HEK293T (cell line): ENCODE measurements at regions not wholly inside any gene's neighbourhood (a gene's known extent, or its start where the extent isn't known, plus 50 kb on each side); places are given as distances from the start of the nearest gene placed in this dataset.

Experiments used
- CTCF ChIA-PET: fragments of 350-600 bp; formaldehyde crosslinking; extraction: SDS; loops from one replicate; lab custom pipeline; 2021; ENCODE audit warnings: antibody characterized with exemption, inconsistent platforms; lab: Yijun Ruan, JAX
- POLR2A ChIA-PET: fragments of 350-600 bp; formaldehyde crosslinking; extraction: SDS; loops from one replicate; lab custom pipeline; 2020; ENCODE audit warnings: antibody characterized with exemption, inconsistent platforms; lab: Yijun Ruan, JAX
- DNase-seq: peaks from one replicate; pipeline ENCODE4 v3.0.0; 2012; ENCODE audit warnings: mixed read lengths; ENCODE audit errors: extremely low spot score
- ARNT ChIP-seq: fragments of 450-650 bp; IDR thresholded peaks from 2 replicates; pipeline ENCODE4 v1.6.1; 2017; ENCODE audit warnings: mild to moderate bottlenecking
- BHLHE40 ChIP-seq: fragments of 450-650 bp; IDR thresholded peaks from 2 replicates; pipeline ENCODE4 v1.6.1; 2016; ENCODE audit warnings: mild to moderate bottlenecking, moderate library complexity, borderline replicate concordance
- CTBP1 ChIP-seq: fragments of 450-650 bp; IDR thresholded peaks from 2 replicates; pipeline ENCODE4 v1.6.1; 2016; ENCODE audit warnings: borderline replicate concordance
- ELF4 ChIP-seq: fragments of 450-650 bp; IDR thresholded peaks from 2 replicates; pipeline ENCODE4 v1.6.1; 2017; ENCODE audit warnings: antibody characterized with exemption
- FOXA1 ChIP-seq: fragments of 450-650 bp; IDR thresholded peaks from 2 replicates; pipeline ENCODE4 v1.6.1; 2016; ENCODE audit warnings: mild to moderate bottlenecking
- FOXK2 ChIP-seq: fragments of 450-650 bp; IDR thresholded peaks from 2 replicates; pipeline ENCODE4 v1.6.1; 2016; ENCODE audit warnings: mild to moderate bottlenecking
- FOXM1 ChIP-seq: fragments of 450-650 bp; IDR thresholded peaks from 2 replicates; pipeline ENCODE4 v1.6.1; 2017; ENCODE audit warnings: mild to moderate bottlenecking, borderline replicate concordance
- HDGF ChIP-seq: fragments of 450-650 bp; IDR thresholded peaks from 2 replicates; pipeline ENCODE4 v1.6.1; 2017; ENCODE audit warnings: antibody characterized with exemption, borderline replicate concordance
- L3MBTL2 ChIP-seq: fragments of 450-650 bp; conservative IDR thresholded peaks from 2 replicates; pipeline ENCODE4 v1.6.1; 2016; ENCODE audit warnings: mild to moderate bottlenecking
- LEF1 ChIP-seq: fragments of 450-650 bp; IDR thresholded peaks from 2 replicates; pipeline ENCODE4 v1.6.1; 2017; ENCODE audit warnings: mild to moderate bottlenecking, borderline replicate concordance
- NFRKB ChIP-seq: fragments of 450-650 bp; IDR thresholded peaks from 2 replicates; pipeline ENCODE4 v1.6.1; 2016; ENCODE audit warnings: mild to moderate bottlenecking, moderate library complexity
- SP1 ChIP-seq: fragments of 450-650 bp; IDR thresholded peaks from 2 replicates; pipeline ENCODE4 v1.6.1; 2017
- SUZ12 ChIP-seq: fragments of 450-650 bp; IDR thresholded peaks from 2 replicates; pipeline ENCODE4 v1.6.1; 2016; ENCODE audit warnings: mild to moderate bottlenecking
- TARDBP ChIP-seq: fragments of 450-650 bp; IDR thresholded peaks from 2 replicates; pipeline ENCODE4 v1.6.1; 2016
- ZNF384 ChIP-seq: fragments of 450-650 bp; IDR thresholded peaks from 2 replicates; pipeline ENCODE4 v1.6.1; 2016
- TF ChIP-seq, protein P1 (sequence below): fragments of 450-650 bp; IDR thresholded peaks from 2 replicates; pipeline ENCODE4 v1.6.1; 2016

DNA sequence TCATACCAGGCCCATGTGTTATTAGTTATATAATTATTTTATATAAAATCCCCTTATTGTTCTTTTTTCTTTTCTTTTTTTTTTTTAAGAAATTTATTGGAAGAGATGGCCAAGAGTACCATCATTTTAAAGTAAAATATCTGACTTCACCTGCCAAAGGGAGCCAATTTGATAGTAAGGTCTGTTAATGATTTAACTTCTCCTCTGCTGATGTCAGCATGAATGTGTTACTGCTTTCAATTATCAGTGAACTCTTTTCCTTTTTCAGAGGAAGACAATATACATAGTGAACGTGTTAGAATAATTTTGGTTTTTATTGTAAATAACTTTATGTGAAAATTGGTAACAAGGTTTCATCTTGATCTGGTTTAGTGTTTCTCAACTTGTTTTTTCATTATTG lies 409.6 kb downstream of the SH3GL2 start:
- POLR2A ChIA-PET: no interaction called here
- CTCF ChIA-PET: no interaction called here
- TF ChIP-seq FOXM1 (no peak), LEF1 (no peak), SUZ12 (no peak), SP1 (no peak), ARNT (no peak), ELF4 (no peak), NFRKB (no peak), BHLHE40 (no peak)
- TF ChIP-seq, protein P1, sequence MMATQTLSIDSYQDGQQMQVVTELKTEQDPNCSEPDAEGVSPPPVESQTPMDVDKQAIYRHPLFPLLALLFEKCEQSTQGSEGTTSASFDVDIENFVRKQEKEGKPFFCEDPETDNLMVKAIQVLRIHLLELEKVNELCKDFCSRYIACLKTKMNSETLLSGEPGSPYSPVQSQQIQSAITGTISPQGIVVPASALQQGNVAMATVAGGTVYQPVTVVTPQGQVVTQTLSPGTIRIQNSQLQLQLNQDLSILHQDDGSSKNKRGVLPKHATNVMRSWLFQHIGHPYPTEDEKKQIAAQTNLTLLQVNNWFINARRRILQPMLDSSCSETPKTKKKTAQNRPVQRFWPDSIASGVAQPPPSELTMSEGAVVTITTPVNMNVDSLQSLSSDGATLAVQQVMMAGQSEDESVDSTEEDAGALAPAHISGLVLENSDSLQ: no peak
- no peak for DNase-seq

GRCh38 chr9:17990602-17991001 lies 411.7 kb downstream of the SH3GL2 start:
- DNase-seq: no peak
- no peak for TF ChIP-seq NFRKB
- no peak for TF ChIP-seq LEF1
- ChIA-PET POLR2A (no interaction called here), CTCF (no interaction called here)

DNA sequence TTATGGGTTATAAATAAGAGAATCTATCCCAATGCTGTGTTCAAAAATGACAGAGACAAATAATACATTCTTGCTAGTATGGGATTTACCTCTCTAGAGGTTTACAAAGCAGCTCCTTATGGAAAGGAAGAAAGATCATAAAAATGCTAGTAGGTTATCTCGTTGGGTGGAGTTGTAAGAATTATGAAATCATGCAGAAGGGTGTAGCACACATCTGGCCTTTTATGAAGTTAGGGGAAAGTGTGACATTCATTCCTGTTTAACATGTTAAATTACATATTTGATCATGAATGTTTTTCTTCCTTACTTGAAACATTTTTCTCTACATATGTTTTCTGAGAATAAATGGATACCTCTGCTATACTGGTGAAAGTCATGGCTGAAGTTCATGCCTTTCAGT lies 414.2 kb downstream of the SH3GL2 start:
- no peak for DNase-seq
- ChIA-PET CTCF (no interaction called here), POLR2A (no interaction called here)
- no peak for TF ChIP-seq ZNF384
- no peak for TF ChIP-seq FOXA1
- TF ChIP-seq, protein P1: no peak
- no peak for TF ChIP-seq TARDBP
- no peak for TF ChIP-seq SUZ12
- TF ChIP-seq ELF4: no peak
- no peak for TF ChIP-seq BHLHE40
- TF ChIP-seq NFRKB: no peak
- TF ChIP-seq LEF1: no peak
- no peak for TF ChIP-seq HDGF

DNA sequence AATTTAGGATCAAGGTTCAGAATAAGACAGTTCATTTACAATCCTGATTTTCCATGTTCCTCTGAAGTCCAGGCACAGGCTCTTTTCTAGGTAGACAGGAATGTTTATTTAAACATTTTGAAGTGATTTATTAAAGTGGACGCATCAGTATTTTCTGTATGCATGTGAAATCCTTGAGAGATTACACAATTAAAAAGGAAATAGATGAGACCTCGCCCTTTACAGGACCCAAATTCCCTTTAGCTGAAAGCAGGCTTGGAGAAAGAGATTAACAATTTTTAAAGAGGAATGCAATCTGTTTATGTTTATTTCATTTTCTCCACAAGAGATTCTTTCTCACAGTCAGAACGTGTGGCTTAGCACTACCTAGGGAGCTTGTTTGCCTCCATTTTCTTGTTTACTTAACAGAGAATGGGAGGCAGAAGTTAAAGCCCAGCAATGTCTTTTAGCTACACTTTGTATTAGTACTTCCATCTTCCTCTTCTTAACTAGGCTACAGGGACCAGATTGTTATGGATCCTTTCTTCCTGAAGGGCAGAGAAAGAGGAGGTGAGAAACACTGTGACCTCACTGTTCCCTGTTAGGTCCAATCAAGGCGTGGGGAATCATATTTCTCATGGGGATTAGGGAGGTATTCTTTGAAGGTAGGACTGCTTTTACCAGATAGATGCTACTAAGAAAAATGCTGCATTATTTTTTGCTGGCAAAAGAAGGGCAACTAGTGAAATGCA lies 416.0 kb downstream of the SH3GL2 start:
- POLR2A ChIA-PET: no interaction called here
- TF ChIP-seq ELF4 (no peak), CTBP1 (no peak)
- DNase-seq: no peak
- CTCF ChIA-PET: no interaction called here

DNA sequence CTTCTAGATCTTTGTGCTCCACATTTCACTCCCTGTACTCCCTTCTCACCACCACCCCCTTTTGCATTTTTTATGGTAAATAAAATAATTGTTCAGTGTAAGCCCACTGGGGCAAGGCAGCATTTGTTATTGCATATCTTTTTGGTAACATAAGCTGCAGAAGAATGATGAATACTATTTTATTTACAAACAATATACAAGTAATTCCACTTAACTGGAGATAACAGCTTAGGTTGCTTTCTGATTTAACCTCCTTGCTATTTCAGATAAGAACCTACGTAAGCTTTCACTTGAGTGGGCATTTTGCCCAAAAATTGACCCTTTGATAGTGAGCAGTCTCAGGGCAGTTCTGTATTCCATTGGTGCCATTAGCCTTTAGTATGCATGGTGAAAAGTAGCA lies 417.9 kb downstream of the SH3GL2 start:
- CTCF ChIA-PET: no interaction called here
- TF ChIP-seq NFRKB: no peak
- no peak for TF ChIP-seq SP1
- no peak for TF ChIP-seq ARNT
- no peak for TF ChIP-seq BHLHE40
- no peak for TF ChIP-seq L3MBTL2
- TF ChIP-seq ZNF384: no peak
- TF ChIP-seq TARDBP: no peak
- TF ChIP-seq HDGF: no peak
- no peak for TF ChIP-seq SUZ12
- no peak for TF ChIP-seq FOXA1
- TF ChIP-seq ELF4: no peak
- TF ChIP-seq FOXK2: no peak
- TF ChIP-seq, protein P1: no peak
- TF ChIP-seq FOXM1: no peak
- TF ChIP-seq LEF1: no peak
- TF ChIP-seq CTBP1: no peak
- POLR2A ChIA-PET: no interaction called here
- no peak for DNase-seq

GRCh38 chr9:18002718-18003438 lies 424.0 kb downstream of the SH3GL2 start:
- ChIA-PET CTCF (no interaction called here), POLR2A (no interaction called here)
- no peak for TF ChIP-seq TARDBP
- no peak for DNase-seq

DNA sequence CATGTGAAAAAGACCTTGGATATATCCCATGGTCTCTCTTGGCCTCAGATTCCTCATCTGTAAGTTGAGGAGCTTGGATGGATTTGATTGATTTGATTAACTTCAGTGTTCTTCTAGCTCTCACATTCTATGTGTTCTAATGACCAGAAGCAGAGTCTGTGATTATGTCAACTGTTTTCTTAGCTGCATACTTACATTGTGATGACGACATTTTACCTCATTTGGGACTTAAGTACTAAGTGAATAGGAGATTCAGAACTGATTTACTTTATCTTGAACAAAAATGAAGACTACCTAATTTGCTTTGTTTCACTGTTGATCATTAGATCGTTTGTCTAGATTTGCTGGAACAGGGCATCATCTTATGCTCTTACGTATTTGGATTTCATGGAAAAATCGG lies 427.7 kb downstream of the SH3GL2 start:
- no peak for DNase-seq
- ChIA-PET POLR2A (no interaction called here), CTCF (interaction anchor here (0.6 kb wide), 1 partner anchor 474 kb away, joined by 3 read pairs; no protein-coding TSS in a partner anchor)
- no peak for TF ChIP-seq L3MBTL2
- TF ChIP-seq SUZ12: no peak
- TF ChIP-seq TARDBP: no peak
- no peak for TF ChIP-seq CTBP1
- no peak for TF ChIP-seq HDGF
